Activated CD4-positive, alpha-beta T cell treated with anti-CD3 and anti-CD28 coated beads for 36 hours (primary cell): ENCODE measurements at regions not wholly inside any gene's neighbourhood (a gene's known extent, or its start where the extent isn't known, plus 50 kb on each side); places are given as distances from the start of the nearest gene placed in this dataset.

Experiments used
- ATAC-seq: fragments of 200-7000 bp; cut with Tn5 transposase; one replicate; pipeline ENCODE4 v1.10.0; 2021; ENCODE audit warnings: mild to moderate bottlenecking, moderate library complexity
- CTCF ChIA-PET: fragments of 350-600 bp; sonication (Branson Sonifier 250); formaldehyde crosslinking; loops from one replicate; lab custom pipeline; 2021; ENCODE audit warnings: antibody characterized with exemption; lab: Charles Lee
- POLR2A ChIA-PET: fragments of 350-600 bp; sonication (Branson Sonifier 250); formaldehyde crosslinking; loops from one replicate; lab custom pipeline; 2021; ENCODE audit warnings: antibody characterized with exemption, inconsistent platforms; lab: Charles Lee
- DNase-seq: peaks from one replicate; pipeline ENCODE4 v3.0.0-alpha.2; 2020
- H3K27ac Mint-ChIP-seq: one replicate; pipeline ENCODE4 v1.8.0; 2021; ENCODE audit warnings: mixed read lengths
- H3K27me3 Mint-ChIP-seq: one replicate; pipeline ENCODE4 v1.8.0; 2021; ENCODE audit warnings: mixed read lengths
- H3K36me3 Mint-ChIP-seq: one replicate; pipeline ENCODE4 v1.8.0; 2021; ENCODE audit warnings: low read depth, mixed read lengths
- H3K4me1 Mint-ChIP-seq: one replicate; pipeline ENCODE4 v1.8.0; 2021; ENCODE audit warnings: mixed read lengths
- H3K4me3 Mint-ChIP-seq: one replicate; pipeline ENCODE4 v1.8.0; 2021; ENCODE audit warnings: mild to moderate bottlenecking, moderate library complexity, mixed read lengths
- H3K9me3 Mint-ChIP-seq: one replicate; pipeline ENCODE4 v1.8.0; 2021; ENCODE audit warnings: low read depth, mixed read lengths
- intact Hi-C, 2 experiments: fragments of 100-400 bp; cut with DNase I in 1 of 2; cut with micrococcal nuclease in 1 of 2; formaldehyde crosslinking; loops; one replicate each; pipeline versions ENCODE4 v1.14.2 to v1.15.1; 2022 to 2024; cut with DNase I, micrococcal nuclease

DNA sequence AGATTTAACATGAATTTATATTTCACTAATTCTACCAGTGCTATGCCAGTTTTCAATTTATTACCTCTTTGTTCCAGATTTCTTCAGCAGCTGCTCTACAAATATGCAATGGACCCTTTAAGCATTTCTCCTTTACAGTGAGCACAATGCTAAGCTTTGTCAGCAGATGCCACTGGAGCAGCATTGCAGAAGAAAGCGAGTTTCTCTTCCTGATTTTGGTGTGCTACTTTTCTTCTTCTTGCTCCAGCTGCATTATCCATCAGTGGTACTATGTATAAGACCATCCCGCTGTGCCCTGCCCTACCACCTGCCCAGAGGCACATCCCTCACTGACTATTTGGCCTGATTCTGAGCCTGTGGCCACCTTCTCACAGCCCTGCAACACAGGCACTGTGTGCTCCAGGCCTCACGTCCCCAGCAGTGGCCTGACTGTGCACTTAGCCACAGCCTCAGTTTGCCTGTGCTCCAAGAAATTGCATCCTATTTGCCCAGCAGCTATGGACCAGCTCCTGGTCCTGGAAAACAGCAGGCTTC lies 84.1 kb downstream of the TNFAIP3 start:
- peaks cover 18% of the 10 kb centered on the region for H3K4me1 Mint-ChIP-seq
- ChIA-PET POLR2A (no interaction called here), CTCF (interaction anchor here (0.6 to 2.0 kb wide), 9 partner anchors 9 to 246 kb away, joined by 3 to 8 read pairs (median 4); partner anchors contain the start of gene TNFAIP3)
- intact Hi-C loops = no loop called here
- H3K27me3 Mint-ChIP-seq = no peaks in the 10 kb centered on the region
- no peak overlapping the region for H3K4me3 Mint-ChIP-seq
- H3K36me3 Mint-ChIP-seq = no peaks in the 10 kb centered on the region
- DNase-seq (no peak), ATAC-seq (no peak)
- no peak overlapping the region for H3K27ac Mint-ChIP-seq
- H3K9me3 Mint-ChIP-seq = no peaks in the 10 kb centered on the region

DNA sequence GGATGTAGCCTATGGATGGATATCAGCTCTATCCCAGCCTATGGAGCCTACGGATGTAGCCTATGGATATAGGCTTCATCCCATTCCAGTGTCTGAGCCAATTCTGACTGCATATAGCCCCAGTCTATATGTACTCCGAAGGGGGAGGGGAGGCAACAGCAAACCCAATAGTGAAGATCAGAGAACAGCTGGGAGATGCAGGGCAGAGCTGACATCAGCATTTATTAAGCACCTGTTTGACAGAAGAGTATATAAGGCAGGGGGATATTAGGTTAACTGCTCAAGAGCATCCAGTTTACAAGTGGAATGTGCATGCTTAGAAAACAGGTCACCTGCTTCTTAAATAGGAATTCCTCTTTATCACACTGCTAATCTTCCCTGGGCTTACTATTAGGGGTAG lies 85.2 kb downstream of the TNFAIP3 start:
- POLR2A ChIA-PET = no interaction called here
- intact Hi-C loops = no loop called here
- H3K4me1 Mint-ChIP-seq = peaks cover 18% of the 10 kb centered on the region
- no peak overlapping the region for H3K4me3 Mint-ChIP-seq
- DNase-seq (no peak), ATAC-seq (no peak)
- H3K36me3 Mint-ChIP-seq = no peaks in the 10 kb centered on the region
- no peaks in the 10 kb centered on the region for H3K27me3 Mint-ChIP-seq
- CTCF ChIA-PET = interaction anchor here (1.0 to 1.4 kb wide), 4 partner anchors 8 to 248 kb away, joined by 3 to 4 read pairs (median 4); no protein-coding TSS in a partner anchor
- no peak overlapping the region for H3K27ac Mint-ChIP-seq
- H3K9me3 Mint-ChIP-seq = no peaks in the 10 kb centered on the region

DNA sequence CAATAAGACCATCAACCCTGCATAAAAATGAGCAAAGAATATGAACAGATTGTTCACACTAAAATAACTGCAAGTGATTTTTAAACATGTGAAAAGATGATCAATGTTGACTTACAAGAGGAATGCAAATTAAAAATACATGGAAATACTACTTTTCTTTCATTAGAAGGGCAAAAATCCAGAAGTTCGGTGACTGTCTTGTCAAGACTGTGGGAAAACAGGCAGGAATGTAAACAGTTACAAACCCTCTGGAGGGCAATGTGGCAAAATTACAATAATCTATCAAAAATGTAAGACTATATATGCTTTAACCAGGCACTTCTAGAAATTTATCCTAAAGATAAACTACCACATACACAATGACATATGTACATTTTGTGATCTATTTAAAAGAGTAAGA lies 86.7 kb downstream of the TNFAIP3 start:
- Mint-ChIP-seq H3K9me3 (no peaks in the 10 kb centered on the region), H3K27ac (no peak overlapping the region), H3K4me1 (peaks cover 19% of the 10 kb centered on the region), H3K27me3 (no peaks in the 10 kb centered on the region), H3K4me3 (no peak overlapping the region), H3K36me3 (no peaks in the 10 kb centered on the region)
- intact Hi-C loops = no loop called here
- no peak for DNase-seq
- no peak for ATAC-seq
- POLR2A ChIA-PET = no interaction called here
- CTCF ChIA-PET = no interaction called here

DNA sequence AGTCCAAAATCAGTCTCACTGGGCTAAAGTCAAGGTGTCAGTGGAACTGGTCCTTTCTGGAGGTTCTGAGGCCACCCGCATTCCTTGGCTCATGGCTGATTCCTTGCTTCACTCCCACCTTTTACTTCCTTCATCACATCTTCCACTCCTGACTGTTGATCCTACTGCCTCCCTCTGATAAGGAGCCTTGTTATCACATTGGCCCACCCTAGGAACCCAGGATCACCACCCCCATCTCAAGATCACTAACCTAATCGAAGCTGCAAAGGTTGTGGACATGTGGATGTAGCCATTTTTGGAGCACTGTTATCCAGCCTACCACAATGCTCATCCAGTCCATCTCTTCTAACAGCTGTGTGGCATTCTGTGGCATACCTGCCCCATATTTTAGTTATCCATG lies 87.2 kb downstream of the TNFAIP3 start:
- H3K36me3 Mint-ChIP-seq = no peaks in the 10 kb centered on the region
- H3K27ac Mint-ChIP-seq = no peak overlapping the region
- H3K9me3 Mint-ChIP-seq = no peaks in the 10 kb centered on the region
- ChIA-PET CTCF (no interaction called here), POLR2A (no interaction called here)
- no peaks in the 10 kb centered on the region for H3K27me3 Mint-ChIP-seq
- intact Hi-C loops = no loop called here
- H3K4me1 Mint-ChIP-seq = peaks cover 17% of the 10 kb centered on the region
- ATAC-seq (no peak), DNase-seq (no peak)
- no peak overlapping the region for H3K4me3 Mint-ChIP-seq

DNA sequence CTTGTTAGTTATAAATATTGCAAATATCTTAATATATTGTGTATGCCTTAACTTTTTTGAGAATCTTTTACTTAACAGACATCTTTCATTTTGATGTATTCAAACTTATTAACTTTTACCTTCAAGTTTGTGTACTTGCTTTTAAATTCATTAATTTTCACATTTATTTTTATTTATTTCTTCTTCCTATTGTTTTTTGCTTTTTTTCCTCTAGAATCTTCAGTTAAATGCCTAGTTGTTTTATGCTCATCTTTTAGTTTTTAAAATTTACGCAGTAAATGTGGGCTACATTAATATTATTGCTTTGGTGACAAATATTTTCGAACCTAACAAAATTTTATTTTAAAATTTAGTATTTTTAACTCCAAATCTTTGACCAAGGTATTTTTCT lies 89.0 kb downstream of the TNFAIP3 start:
- no peaks in the 10 kb centered on the region for H3K36me3 Mint-ChIP-seq
- intact Hi-C loops = no loop called here
- CTCF ChIA-PET = no interaction called here

DNA sequence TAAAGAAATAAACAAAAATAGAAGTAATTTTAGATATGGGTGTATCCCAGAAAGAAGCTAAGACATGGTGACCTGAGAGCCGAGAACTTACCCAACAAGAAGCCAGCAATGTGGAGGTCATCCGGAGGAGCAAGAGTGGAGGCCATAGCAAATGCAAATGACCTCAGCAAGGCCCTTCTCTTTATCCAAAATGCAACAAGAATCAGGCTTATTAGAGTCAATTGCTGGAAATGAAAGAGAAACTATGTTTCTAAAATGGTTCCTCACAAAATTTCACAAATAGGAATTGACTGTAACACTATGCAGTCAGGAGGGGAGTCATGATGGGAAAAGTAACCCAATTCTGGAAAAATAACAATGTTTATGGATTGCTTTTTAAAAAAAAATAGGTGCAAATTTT lies 90.4 kb downstream of the TNFAIP3 start:
- intact Hi-C loops = no loop called here
- CTCF ChIA-PET = interaction anchor here (0.6 to 2.8 kb wide), 8 partner anchors 9 to 151 kb away, joined by 3 to 12 read pairs (median 3); partner anchors contain the start of gene TNFAIP3
- H3K4me3 Mint-ChIP-seq = no peak overlapping the region

More for the DNA sequence above, 89.0 kb downstream of the TNFAIP3 start:
- DNase-seq (no peak), ATAC-seq (no peak)
- Mint-ChIP-seq H3K27me3 (no peaks in the 10 kb centered on the region), H3K4me1 (peaks cover 4% of the 10 kb centered on the region), H3K9me3 (peaks cover 6% of the 10 kb centered on the region), H3K27ac (no peak overlapping the region), H3K4me3 (no peak overlapping the region)
- POLR2A ChIA-PET = no interaction called here

DNA sequence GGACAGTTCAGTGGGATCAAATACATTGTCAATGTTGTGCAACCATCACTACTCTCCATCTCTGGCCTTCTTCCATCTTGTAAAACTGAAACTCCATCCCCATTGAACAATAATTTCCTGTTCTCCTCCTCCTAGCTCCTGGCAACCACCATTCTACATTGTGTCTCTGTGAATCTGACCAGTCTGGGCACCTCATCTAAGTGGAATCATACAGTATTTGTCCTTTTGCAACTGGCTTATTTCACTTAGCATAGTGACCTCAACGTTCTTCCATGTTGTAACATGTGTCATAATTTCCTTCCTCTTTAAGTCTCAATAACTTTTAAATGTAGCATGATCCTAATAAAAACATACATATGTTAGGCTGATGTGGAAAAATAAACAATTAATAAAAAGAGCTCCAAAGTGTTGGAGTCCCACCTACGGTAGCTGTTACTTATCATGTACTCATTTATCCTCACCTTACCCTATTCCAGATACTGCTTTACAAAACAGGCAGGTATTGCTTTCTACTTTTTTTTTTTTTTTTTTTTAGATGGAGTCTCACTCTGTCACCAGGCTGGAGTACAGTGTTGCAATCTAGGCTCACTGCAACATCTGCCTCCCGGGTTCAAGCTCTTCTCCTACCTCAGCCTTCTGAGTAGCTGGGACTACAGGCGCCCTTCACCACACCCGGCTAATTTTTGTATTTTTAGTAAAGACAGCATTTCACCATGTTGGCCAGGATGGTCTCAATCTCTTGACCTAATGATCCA lies 91.9 kb downstream of the TNFAIP3 start:
- Mint-ChIP-seq H3K27ac (no peak overlapping the region), H3K36me3 (no peaks in the 10 kb centered on the region), H3K27me3 (no peaks in the 10 kb centered on the region), H3K9me3 (peaks cover 6% of the 10 kb centered on the region), H3K4me3 (no peak overlapping the region), H3K4me1 (peaks cover 4% of the 10 kb centered on the region)
- DNase-seq (no peak), ATAC-seq (no peak)
- POLR2A ChIA-PET = interaction anchor here (1.1 kb wide), 1 partner anchor 92 kb away, joined by 6 read pairs; the partner anchor contains the start of gene TNFAIP3
- CTCF ChIA-PET = interaction anchor here (0.6 to 2.8 kb wide), 7 partner anchors 10 to 725 kb away, joined by 3 to 12 read pairs (median 3); partner anchors contain the start of gene TNFAIP3
- intact Hi-C loops = no loop called here

More for the DNA sequence above, 90.4 kb downstream of the TNFAIP3 start:
- no peak overlapping the region for H3K27ac Mint-ChIP-seq
- POLR2A ChIA-PET = no interaction called here
- H3K4me1 Mint-ChIP-seq = peaks cover 4% of the 10 kb centered on the region
- H3K27me3 Mint-ChIP-seq = no peaks in the 10 kb centered on the region
- no peaks in the 10 kb centered on the region for H3K36me3 Mint-ChIP-seq
- peaks cover 6% of the 10 kb centered on the region for H3K9me3 Mint-ChIP-seq
- no peak for ATAC-seq
- DNase-seq = no peak

DNA sequence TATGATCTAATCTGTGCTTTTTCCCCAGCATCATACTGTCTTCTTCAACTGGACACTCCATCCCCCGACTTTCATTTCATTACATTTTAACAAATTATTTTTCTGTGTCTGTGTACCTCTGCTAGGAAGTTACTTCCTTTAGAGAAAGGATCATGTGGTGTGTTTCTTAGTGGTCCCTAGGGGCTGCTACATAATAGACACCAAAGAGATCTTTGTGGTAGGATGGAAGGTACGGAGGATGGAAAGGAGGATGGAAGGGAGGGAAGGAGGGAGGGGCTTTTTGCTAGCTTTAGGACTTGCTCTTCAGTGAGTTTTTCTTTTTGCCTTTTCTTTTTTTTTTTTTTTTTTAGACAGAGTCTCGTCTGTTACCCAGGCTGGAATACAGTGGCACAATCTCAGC lies 95.7 kb downstream of the TNFAIP3 start:
- Mint-ChIP-seq H3K4me3 (no peak overlapping the region), H3K36me3 (no peaks in the 10 kb centered on the region), H3K9me3 (peaks cover 6% of the 10 kb centered on the region), H3K27ac (peak overlapping the region; percentile 7), H3K27me3 (no peaks in the 10 kb centered on the region), H3K4me1 (peaks cover 6% of the 10 kb centered on the region)
- POLR2A ChIA-PET = no interaction called here
- DNase-seq = no peak
- ATAC-seq = no peak
- CTCF ChIA-PET = interaction anchor here (1.6 kb wide), 1 partner anchor 13 kb away, joined by 5 read pairs; no protein-coding TSS in a partner anchor
- intact Hi-C loops = no loop called here

DNA sequence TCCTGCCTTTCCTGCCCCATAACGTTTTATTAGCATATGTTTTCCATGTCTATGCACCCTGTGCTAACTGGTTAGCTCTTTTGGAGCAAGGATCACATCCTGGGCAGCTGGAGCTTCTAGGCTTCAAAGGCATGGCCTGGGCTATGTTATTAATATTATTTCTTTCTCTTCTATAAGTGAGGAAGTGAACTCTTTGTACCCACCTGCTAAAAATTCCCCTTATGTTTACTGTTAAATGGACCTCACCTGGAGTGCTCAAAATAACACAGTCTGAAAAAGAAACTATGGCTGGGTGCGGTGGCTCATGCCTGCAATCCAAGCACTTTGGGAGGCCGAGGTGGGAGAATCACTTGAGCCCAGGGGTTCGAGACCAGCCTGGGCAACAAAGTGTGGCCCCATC lies 97.8 kb downstream of the TNFAIP3 start:
- POLR2A ChIA-PET = no interaction called here
- CTCF ChIA-PET = interaction anchor here (1.1 to 2.3 kb wide), 2 partner anchors 20 to 24 kb away, joined by 3 to 13 read pairs; no protein-coding TSS in a partner anchor
- no peak overlapping the region for H3K27ac Mint-ChIP-seq
- DNase-seq (no peak), ATAC-seq (no peak)
- H3K4me3 Mint-ChIP-seq = no peak overlapping the region
- no peaks in the 10 kb centered on the region for H3K27me3 Mint-ChIP-seq
- H3K9me3 Mint-ChIP-seq = peaks cover 3% of the 10 kb centered on the region
- intact Hi-C loops = no loop called here
- no peaks in the 10 kb centered on the region for H3K36me3 Mint-ChIP-seq
- peaks cover 24% of the 10 kb centered on the region for H3K4me1 Mint-ChIP-seq

DNA sequence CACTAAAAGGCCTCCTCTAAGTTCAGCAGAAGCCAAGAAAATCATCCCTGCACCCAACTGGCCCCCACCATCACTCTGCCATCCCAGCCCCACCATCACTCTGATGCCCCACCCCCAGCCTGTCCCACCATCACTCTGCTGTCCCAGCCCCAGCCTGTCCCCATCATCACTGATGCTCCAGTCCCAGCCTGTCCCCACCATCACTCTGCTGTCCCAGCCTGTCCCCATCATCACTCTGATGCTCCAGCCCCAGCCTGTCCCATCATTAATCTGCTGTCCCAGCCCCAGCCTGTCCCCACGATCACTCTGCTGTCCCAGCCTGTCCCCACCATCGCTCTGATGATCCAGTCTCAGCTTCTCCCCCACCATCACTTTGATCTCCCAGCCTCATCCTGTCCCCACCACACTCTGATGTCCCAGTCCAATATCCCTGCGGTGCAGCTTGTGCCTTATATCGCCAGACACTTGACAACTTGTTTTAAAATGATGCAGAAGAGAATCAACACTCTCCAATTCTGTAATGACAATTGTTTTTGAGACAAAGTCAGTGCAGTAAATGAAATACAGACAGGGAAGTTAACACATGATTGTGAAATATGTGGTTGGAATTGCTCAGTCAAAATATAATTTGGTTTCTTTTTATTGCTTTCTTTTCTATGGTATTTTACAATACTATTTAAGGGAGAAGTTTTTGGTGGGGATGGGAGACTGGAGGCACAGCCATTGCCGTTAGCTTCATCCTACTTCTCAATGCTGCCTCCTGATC lies 100.8 kb downstream of the TNFAIP3 start:
- no peak overlapping the region for H3K4me3 Mint-ChIP-seq
- no peaks in the 10 kb centered on the region for H3K36me3 Mint-ChIP-seq

DNA sequence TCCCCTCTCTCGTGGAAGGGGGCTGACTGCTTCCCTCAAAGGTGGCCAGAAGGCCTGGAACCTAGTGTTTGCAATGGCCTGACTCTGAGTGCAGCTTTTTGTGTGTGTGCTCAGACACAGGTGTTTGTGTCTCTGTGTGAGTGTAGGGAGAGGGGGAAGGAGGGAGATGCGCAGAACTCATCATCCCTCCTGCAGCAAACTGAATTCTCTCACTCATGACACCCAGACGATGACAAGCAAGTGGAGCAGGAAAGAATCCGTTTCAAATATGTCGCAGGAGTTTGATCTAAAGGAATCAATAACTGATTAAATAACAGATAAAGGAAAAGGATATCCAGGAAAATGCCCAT lies 101.4 kb downstream of the TNFAIP3 start:
- Mint-ChIP-seq H3K4me1 (peaks cover 53% of the 10 kb centered on the region), H3K27me3 (no peaks in the 10 kb centered on the region), H3K9me3 (no peaks in the 10 kb centered on the region), H3K4me3 (no peak overlapping the region), H3K36me3 (no peaks in the 10 kb centered on the region), H3K27ac (peak overlapping the region; percentile 85)
- ATAC-seq (no peak), DNase-seq (no peak)
- intact Hi-C loops = no loop called here
- ChIA-PET POLR2A (no interaction called here), CTCF (interaction anchor here (0.9 to 1.6 kb wide), 8 partner anchors 11 to 379 kb away, joined by 3 to 6 read pairs (median 4); no protein-coding TSS in a partner anchor)

More for the DNA sequence above, 100.8 kb downstream of the TNFAIP3 start:
- Mint-ChIP-seq H3K27ac (peak overlapping the region; percentile 85), H3K9me3 (no peaks in the 10 kb centered on the region), H3K27me3 (no peaks in the 10 kb centered on the region), H3K4me1 (peaks cover 53% of the 10 kb centered on the region)
- POLR2A ChIA-PET = no interaction called here
- CTCF ChIA-PET = interaction anchor here (0.9 to 1.6 kb wide), 9 partner anchors 11 to 379 kb away, joined by 3 to 6 read pairs (median 4); no protein-coding TSS in a partner anchor
- intact Hi-C loops = no loop called here
- peak; percentile 4 for ATAC-seq
- no peak for DNase-seq
